ENCODE measurements at regions not wholly inside any gene's neighbourhood (a gene's known extent, or its start where the extent isn't known, plus 50 kb on each side); places are given as distances from the start of the nearest gene placed in this dataset.
"Not testable (repeated sequence)": the region's sequence is repeated elsewhere in the genome, so short reads cannot be mapped to it uniquely, and the experiment has no call there.

GRCh38 chr4:118410138-118410537 lies 57.3 kb upstream of the PRSS12 start:
- DNase-seq (ENCODE audit: low spot score): no peak

GRCh38 chr4:118417325-118417724 lies 64.5 kb upstream of the PRSS12 start:
- no peak for DNase-seq (ENCODE audit: low spot score)

GRCh38 chr4:118417800-118418199 lies 65.0 kb upstream of the PRSS12 start:
- DNase-seq (ENCODE audit: low spot score): not testable (repeated sequence)

GRCh38 chr4:118418396-118418795 lies 65.6 kb upstream of the PRSS12 start:
- DNase-seq (ENCODE audit: low spot score): not testable (repeated sequence)

- DNase-seq (ENCODE audit: low spot score): not testable (repeated sequence)
Observed at GRCh38 chr4:118419626-118420025, 66.8 kb upstream of the PRSS12 start.

GRCh38 chr4:118424062-118424461 lies 71.3 kb upstream of the PRSS12 start:
- not testable (repeated sequence) for DNase-seq (ENCODE audit: low spot score)

GRCh38 chr4:118428881-118429280 lies 76.1 kb upstream of the PRSS12 start:
- not testable (repeated sequence) for DNase-seq (ENCODE audit: low spot score)

- not testable (repeated sequence) for DNase-seq (ENCODE audit: low spot score)
Observed at GRCh38 chr4:118432359-118432758, 79.6 kb upstream of the PRSS12 start.

GRCh38 chr4:118433612-118434375 lies 81.0 kb upstream of the PRSS12 start:
- DNase-seq (ENCODE audit: low spot score): not testable (repeated sequence)

GRCh38 chr4:118435415-118435814 lies 82.6 kb upstream of the PRSS12 start:
- not testable (repeated sequence) for DNase-seq (ENCODE audit: low spot score)

- not testable (repeated sequence) for DNase-seq (ENCODE audit: low spot score)
Observed at GRCh38 chr4:118442115-118442837, 89.5 kb upstream of the PRSS12 start.

GRCh38 chr4:118447397-118447796 lies 94.6 kb upstream of the PRSS12 start:
- DNase-seq (ENCODE audit: low spot score): not testable (repeated sequence)

- not testable (repeated sequence) for DNase-seq (ENCODE audit: low spot score)
Observed at GRCh38 chr4:118454857-118455256, 102.1 kb upstream of the PRSS12 start.

GRCh38 chr4:118461435-118461834 lies 108.6 kb upstream of the PRSS12 start:
- DNase-seq (ENCODE audit: low spot score): not testable (repeated sequence)

- DNase-seq (ENCODE audit: low spot score): not testable (repeated sequence)
Observed at GRCh38 chr4:118465831-118466230, 113.0 kb upstream of the PRSS12 start.

GRCh38 chr4:118474001-118474626 lies 121.3 kb upstream of the PRSS12 start:
- not testable (repeated sequence) for DNase-seq (ENCODE audit: low spot score)

GRCh38 chr4:118474771-118475170 lies 122.0 kb upstream of the PRSS12 start:
- DNase-seq (ENCODE audit: low spot score): not testable (repeated sequence)

- DNase-seq (ENCODE audit: low spot score): not testable (repeated sequence)
Observed at GRCh38 chr4:118475901-118476300, 123.1 kb upstream of the PRSS12 start.

GRCh38 chr4:118477826-118478225 lies 125.0 kb upstream of the PRSS12 start:
- peak; percentile 15 for DNase-seq (ENCODE audit: low spot score)

GRCh38 chr4:118485801-118486314 lies 133.1 kb upstream of the PRSS12 start:
- DNase-seq (ENCODE audit: low spot score): not testable (repeated sequence)

- DNase-seq (ENCODE audit: low spot score): not testable (repeated sequence)
Observed at GRCh38 chr4:118492963-118493362, 140.2 kb upstream of the PRSS12 start.

GRCh38 chr4:118494437-118494836 lies 141.6 kb upstream of the PRSS12 start:
- not testable (repeated sequence) for DNase-seq (ENCODE audit: low spot score)

All from SW480 (cell line).